Left ventricle myocardium superior (tissue), 1 donor: ENCODE measurements at regions not wholly inside any gene's neighbourhood (a gene's known extent, or its start where the extent isn't known, plus 50 kb on each side); places are given as distances from the start of the nearest gene placed in this dataset.

ENCODE experiments used
- ATAC-seq: fragments of 200-7000 bp; cut with Tn5 transposase; one replicate; pipeline ENCODE4 v1.9.1; 2020; ENCODE audit warnings: mild to moderate bottlenecking, moderate library complexity
- DNase-seq: peaks from one replicate; pipeline ENCODE4 v3.0.0-alpha.2; 2020
- intact Hi-C: fragments of 100-400 bp; cut with micrococcal nuclease; formaldehyde crosslinking; loops from one replicate; pipeline ENCODE4 v1.11.0; 2022
- donor health status: DM: no; HTN: yes; CAD: no; lungs with severe emphysema.

GRCh38 chr1:30613188-30613587 lies 110.2 kb downstream of the MATN1 start:
- intact Hi-C loops = no loop called here
- ATAC-seq = no peak
- DNase-seq = no peak

- no peak for ATAC-seq
- DNase-seq = no peak
- intact Hi-C loops = no loop called here
Observed at GRCh38 chr1:30612536-30613065, 110.8 kb downstream of the MATN1 start.

GRCh38 chr1:30611741-30612309 lies 111.6 kb downstream of the MATN1 start:
- intact Hi-C loops = no loop called here
- no peak for ATAC-seq
- no peak for DNase-seq

- DNase-seq = no peak
- no peak for ATAC-seq
- intact Hi-C loops = no loop called here
Observed at GRCh38 chr1:30610917-30611316, 112.5 kb downstream of the MATN1 start.

GRCh38 chr1:30609999-30610345 lies 113.4 kb downstream of the MATN1 start:
- ATAC-seq (no peak), DNase-seq (no peak)
- intact Hi-C loops = no loop called here

- ATAC-seq (no peak), DNase-seq (no peak)
- intact Hi-C loops = no loop called here
Observed at GRCh38 chr1:30609336-30609998, 113.9 kb downstream of the MATN1 start.

- ATAC-seq (no peak), DNase-seq (no peak)
- intact Hi-C loops = no loop called here
Observed at GRCh38 chr1:30607723-30608122, 115.7 kb downstream of the MATN1 start.

GRCh38 chr1:30606166-30606565 lies 117.2 kb downstream of the MATN1 start:
- intact Hi-C loops = no loop called here
- DNase-seq (no peak), ATAC-seq (no peak)

- ATAC-seq = no peak
- intact Hi-C loops = no loop called here
- no peak for DNase-seq
Observed at GRCh38 chr1:30605441-30605920, 117.9 kb downstream of the MATN1 start.

- no peak for ATAC-seq
- DNase-seq = no peak
- intact Hi-C loops = no loop called here
Observed at GRCh38 chr1:30604801-30605440, 118.5 kb downstream of the MATN1 start.

- ATAC-seq (no peak), DNase-seq (no peak)
- intact Hi-C loops = no loop called here
Observed at GRCh38 chr1:30603081-30603858, 120.1 kb downstream of the MATN1 start.

GRCh38 chr1:30601316-30602085 lies 121.9 kb downstream of the MATN1 start:
- no peak for DNase-seq

GRCh38 chr1:30600706-30601105 lies 122.7 kb downstream of the MATN1 start:
- intact Hi-C loops = no loop called here
- ATAC-seq (no peak), DNase-seq (no peak)

More at GRCh38 chr1:30601316-30602085, 121.9 kb downstream of the MATN1 start:
- ATAC-seq = no peak
- intact Hi-C loops = no loop called here

GRCh38 chr1:30600258-30600657 lies 123.1 kb downstream of the MATN1 start:
- no peak for DNase-seq
- no peak for ATAC-seq
- intact Hi-C loops = no loop called here

GRCh38 chr1:30599721-30600120 lies 123.7 kb downstream of the MATN1 start:
- intact Hi-C loops = no loop called here
- DNase-seq (no peak), ATAC-seq (peak; percentile 48)

- intact Hi-C loops = no loop called here
- DNase-seq = no peak
- no peak for ATAC-seq
Observed at GRCh38 chr1:30598571-30599114, 124.7 kb downstream of the MATN1 start.

- DNase-seq (no peak), ATAC-seq (no peak)
Observed at GRCh38 chr1:30597711-30598110, 125.7 kb downstream of the MATN1 start.

GRCh38 chr1:30596891-30597290 lies 126.5 kb downstream of the MATN1 start:
- DNase-seq = no peak
- ATAC-seq = no peak
- intact Hi-C loops = no loop called here

More at GRCh38 chr1:30597711-30598110, 125.7 kb downstream of the MATN1 start:
- intact Hi-C loops = no loop called here

- DNase-seq = no peak
- no peak for ATAC-seq
- intact Hi-C loops = no loop called here
Observed at GRCh38 chr1:30596470-30596869, 126.9 kb downstream of the MATN1 start.
